CD4-positive, alpha-beta T cell treated with Interferon gamma for 1 hour (primary cell): ENCODE measurements at regions not wholly inside any gene's neighbourhood (a gene's known extent, or its start where the extent isn't known, plus 50 kb on each side); places are given as distances from the start of the nearest gene placed in this dataset.
"Not testable (repeated sequence)": the region's sequence is repeated elsewhere in the genome, so short reads cannot be mapped to it uniquely, and the experiment has no call there.

Experiments used
- DNase-seq: peaks from one replicate; pipeline ENCODE4 v3.0.0-alpha.2; 2020

- DNase-seq, result no peak
These were observed 229.6 kb downstream of the LY86 start for GRCh38 chr6:6818078-6818639.

- DNase-seq, result no peak
These were observed 232.2 kb downstream of the LY86 start for GRCh38 chr6:6820641-6821238.

- no peak for DNase-seq
These were observed 233.2 kb downstream of the LY86 start for GRCh38 chr6:6821639-6822261.

GRCh38 chr6:6823030-6823429, 234.5 kb downstream of the LY86 start:
- no peak for DNase-seq

GRCh38 chr6:6823568-6824224, 235.2 kb downstream of the LY86 start:
- DNase-seq, result peak; percentile 26

- no peak for DNase-seq
These were observed 235.9 kb downstream of the LY86 start for GRCh38 chr6:6824381-6824780.

- no peak for DNase-seq
These were observed 236.8 kb downstream of the LY86 start for GRCh38 chr6:6825193-6825784.

GRCh38 chr6:6826095-6826901, 237.8 kb downstream of the LY86 start:
- DNase-seq, result peak; percentile 34

- no peak for DNase-seq
These were observed 238.4 kb downstream of the LY86 start for GRCh38 chr6:6826961-6827360.

GRCh38 chr6:6829872-6830685, 241.6 kb downstream of the LY86 start:
- no peak for DNase-seq

GRCh38 chr6:6830686-6831063, 242.2 kb downstream of the LY86 start:
- not testable (repeated sequence) for DNase-seq

- DNase-seq, result no peak
These were observed 243.9 kb downstream of the LY86 start for GRCh38 chr6:6832439-6832838.

GRCh38 chr6:6834356-6835222, 246.1 kb downstream of the LY86 start:
- no peak for DNase-seq

GRCh38 chr6:6835223-6835503, 246.6 kb downstream of the LY86 start:
- DNase-seq, result no peak

- DNase-seq, result no peak
These were observed 248.3 kb downstream of the LY86 start for GRCh38 chr6:6836609-6837406.

- DNase-seq, result no peak
These were observed 249.1 kb downstream of the LY86 start for GRCh38 chr6:6837541-6838080.

- DNase-seq, result peak; percentile 10
These were observed 252.3 kb downstream of the LY86 start for GRCh38 chr6:6840831-6841291.

- DNase-seq, result no peak
These were observed 253.1 kb downstream of the LY86 start for GRCh38 chr6:6841571-6841970.

- no peak for DNase-seq
These were observed 253.8 kb downstream of the LY86 start for GRCh38 chr6:6842291-6842690.

GRCh38 chr6:6843057-6843627, 254.6 kb downstream of the LY86 start:
- no peak for DNase-seq
